GM12891 (cell line): ENCODE measurements at regions not wholly inside any gene's neighbourhood (a gene's known extent, or its start where the extent isn't known, plus 50 kb on each side); places are given as distances from the start of the nearest gene placed in this dataset.
"Not testable (repeated sequence)": the region's sequence is repeated elsewhere in the genome, so short reads cannot be mapped to it uniquely, and the experiment has no call there.

Experiments used
- DNase-seq: peaks from one replicate; pipeline ENCODE4 v3.0.0; 2011; ENCODE audit warnings: low spot score; ENCODE audit not compliant: insufficient read length
- FAIRE-seq: peaks from 2 replicates; lab custom pipeline; 2011; peaks lifted over from hg19 to GRCh38; lab: Jason Lieb, UNC
- PAX5 ChIP-seq: IDR thresholded peaks from 2 replicates; pipeline ENCODE4 v1.6.1; 2011; ENCODE audit warnings: low read length, moderate library complexity, mild to moderate bottlenecking; ENCODE audit not compliant: insufficient read depth, severe bottlenecking
- POLR2A ChIP-seq: IDR thresholded peaks from 2 replicates; pipeline ENCODE4 v1.6.1; 2011; ENCODE audit warnings: low read depth, low read length, control low read depth
- POLR2AphosphoS5 ChIP-seq: IDR thresholded peaks from 2 replicates; pipeline ENCODE4 v1.6.1; 2011; ENCODE audit warnings: low read depth, low read length, control low read depth
- POU2F2 ChIP-seq: IDR thresholded peaks from 2 replicates; pipeline ENCODE4 v1.6.1; 2011; ENCODE audit warnings: low read depth, mild to moderate bottlenecking, control low read depth, low read length, moderate library complexity
- SPI1 ChIP-seq: IDR thresholded peaks from 2 replicates; pipeline ENCODE4 v1.6.1; 2011; ENCODE audit warnings: low read depth, low read length, control low read depth
- TAF1 ChIP-seq: IDR thresholded peaks from 2 replicates; pipeline ENCODE4 v1.6.1; 2011; ENCODE audit warnings: low read depth, low read length, control low read depth

- TF ChIP-seq POU2F2 (no peak), PAX5 (no peak), SPI1 (no peak), TAF1 (no peak), POLR2A (no peak)
- no peak for DNase-seq
- FAIRE-seq, result no peak
These were observed 362.3 kb downstream of the RND3 start for GRCh38 chr2:150125188-150125587.

- DNase-seq (no peak), FAIRE-seq (no peak)
- no peak for TF ChIP-seq TAF1
- no peak for TF ChIP-seq PAX5
These were observed 362.7 kb downstream of the RND3 start for GRCh38 chr2:150124739-150125138.

- TF ChIP-seq TAF1 (no peak), POLR2AphosphoS5 (no peak), PAX5 (no peak), SPI1 (no peak), POU2F2 (no peak), POLR2A (no peak)
- no peak for FAIRE-seq
- DNase-seq, result no peak
These were observed 364.4 kb downstream of the RND3 start for GRCh38 chr2:150122871-150123613.

- no peak for DNase-seq
- TF ChIP-seq PAX5 (no peak), POLR2AphosphoS5 (no peak), POLR2A (no peak), POU2F2 (no peak), TAF1 (no peak), SPI1 (no peak)
- no peak for FAIRE-seq
These were observed 365.3 kb downstream of the RND3 start for GRCh38 chr2:150122156-150122555.

- DNase-seq (no peak), FAIRE-seq (no peak)
- no peak for TF ChIP-seq POLR2AphosphoS5
- TF ChIP-seq POLR2A, result no peak
These were observed 367.0 kb downstream of the RND3 start for GRCh38 chr2:150120326-150120955.

- DNase-seq, result no peak
- no peak for FAIRE-seq
- no peak for TF ChIP-seq SPI1
- no peak for TF ChIP-seq POLR2A
- TF ChIP-seq TAF1, result no peak
- no peak for TF ChIP-seq POLR2AphosphoS5
- no peak for TF ChIP-seq POU2F2
- TF ChIP-seq PAX5, result no peak
These were observed 367.6 kb downstream of the RND3 start for GRCh38 chr2:150119819-150120218.

- not testable (repeated sequence) for FAIRE-seq, DNase-seq
These were observed 373.4 kb downstream of the RND3 start for GRCh38 chr2:150114089-150114488.

- FAIRE-seq (no peak), DNase-seq (no peak)
- TF ChIP-seq POLR2A (no peak), PAX5 (no peak), POLR2AphosphoS5 (no peak), POU2F2 (no peak), TAF1 (no peak), SPI1 (no peak)
These were observed 376.9 kb downstream of the RND3 start for GRCh38 chr2:150110548-150110947.

GRCh38 chr2:150109912-150110311 is 377.6 kb downstream of the RND3 start:
- FAIRE-seq, result no peak
- no peak for DNase-seq

GRCh38 chr2:150109028-150109427 is 378.4 kb downstream of the RND3 start:
- DNase-seq (no peak), FAIRE-seq (no peak)
- TF ChIP-seq POLR2AphosphoS5 (no peak), PAX5 (no peak), TAF1 (no peak), SPI1 (no peak), POLR2A (no peak), POU2F2 (no peak)

More at GRCh38 chr2:150109912-150110311, 377.6 kb downstream of the RND3 start:
- TF ChIP-seq TAF1 (no peak), POLR2AphosphoS5 (no peak), POU2F2 (no peak), SPI1 (no peak), PAX5 (no peak), POLR2A (no peak)

GRCh38 chr2:150107816-150108215 is 379.7 kb downstream of the RND3 start:
- no peak for DNase-seq
- TF ChIP-seq POLR2A (no peak), SPI1 (no peak), POU2F2 (no peak), PAX5 (no peak), TAF1 (no peak), POLR2AphosphoS5 (no peak)
- no peak for FAIRE-seq
